ENCODE measurements at regions not wholly inside any gene's neighbourhood (a gene's known extent, or its start where the extent isn't known, plus 50 kb on each side); places are given as distances from the start of the nearest gene placed in this dataset.

GRCh38 chr12:107449891-107450290 is 235.7 kb upstream of the PWP1 start:
- Mint-ChIP-seq H3K4me1 (no peaks in the 10 kb centered on the region), H3K9me3 (peaks cover 6% of the 10 kb centered on the region), H3K27me3 (no peaks in the 10 kb centered on the region), H3K4me3 (no peak overlapping the region), H3K36me3 (peaks cover 11% of the 10 kb centered on the region), H3K27ac (no peak overlapping the region)
- POLR2A ChIA-PET = no interaction called here
- DNase-seq (no peak), ATAC-seq (ENCODE audit: low read depth) (no peak)

- H3K4me3 Mint-ChIP-seq = no peak overlapping the region
- no peaks in the 10 kb centered on the region for H3K27me3 Mint-ChIP-seq
- peaks cover 11% of the 10 kb centered on the region for H3K36me3 Mint-ChIP-seq
- POLR2A ChIA-PET = no interaction called here
- H3K9me3 Mint-ChIP-seq = peaks cover 6% of the 10 kb centered on the region
- no peaks in the 10 kb centered on the region for H3K4me1 Mint-ChIP-seq
- DNase-seq = no peak
- no peak for ATAC-seq (ENCODE audit: low read depth)
- no peak overlapping the region for H3K27ac Mint-ChIP-seq
Observed at GRCh38 chr12:107450541-107450940, 235.1 kb upstream of the PWP1 start.

GRCh38 chr12:107451246-107451645 is 234.4 kb upstream of the PWP1 start:
- no peak overlapping the region for H3K4me3 Mint-ChIP-seq
- H3K36me3 Mint-ChIP-seq = peaks cover 9% of the 10 kb centered on the region
- ATAC-seq (ENCODE audit: low read depth) (no peak), DNase-seq (no peak)
- H3K9me3 Mint-ChIP-seq = peaks cover 6% of the 10 kb centered on the region
- POLR2A ChIA-PET = no interaction called here
- no peaks in the 10 kb centered on the region for H3K4me1 Mint-ChIP-seq
- no peak overlapping the region for H3K27ac Mint-ChIP-seq
- no peaks in the 10 kb centered on the region for H3K27me3 Mint-ChIP-seq

GRCh38 chr12:107454109-107454830 is 231.3 kb upstream of the PWP1 start:
- Mint-ChIP-seq H3K27me3 (no peaks in the 10 kb centered on the region), H3K4me3 (no peak overlapping the region), H3K27ac (no peak overlapping the region), H3K9me3 (peaks cover 6% of the 10 kb centered on the region), H3K36me3 (peaks cover 7% of the 10 kb centered on the region), H3K4me1 (no peaks in the 10 kb centered on the region)
- ATAC-seq (ENCODE audit: low read depth) (no peak), DNase-seq (no peak)
- POLR2A ChIA-PET = no interaction called here

- Mint-ChIP-seq H3K27me3 (no peaks in the 10 kb centered on the region), H3K36me3 (no peaks in the 10 kb centered on the region), H3K9me3 (peaks cover 1% of the 10 kb centered on the region), H3K4me1 (no peaks in the 10 kb centered on the region), H3K4me3 (no peak overlapping the region), H3K27ac (no peak overlapping the region)
- DNase-seq (no peak), ATAC-seq (ENCODE audit: low read depth) (no peak)
- POLR2A ChIA-PET = interaction anchor here (0.7 kb wide), 1 partner anchor 140 kb away, joined by 4 read pairs; no protein-coding TSS in a partner anchor
Observed at GRCh38 chr12:107457362-107457935, 228.2 kb upstream of the PWP1 start.

GRCh38 chr12:107458163-107458562 is 227.4 kb upstream of the PWP1 start:
- no peak for DNase-seq
- Mint-ChIP-seq H3K4me1 (no peaks in the 10 kb centered on the region), H3K27ac (no peak overlapping the region), H3K9me3 (peaks cover 1% of the 10 kb centered on the region), H3K36me3 (no peaks in the 10 kb centered on the region), H3K4me3 (no peak overlapping the region), H3K27me3 (no peaks in the 10 kb centered on the region)
- POLR2A ChIA-PET = no interaction called here
- ATAC-seq (ENCODE audit: low read depth) = no peak

- no peak for ATAC-seq (ENCODE audit: low read depth)
- Mint-ChIP-seq H3K27me3 (no peaks in the 10 kb centered on the region), H3K4me1 (no peaks in the 10 kb centered on the region), H3K36me3 (no peaks in the 10 kb centered on the region), H3K27ac (no peak overlapping the region), H3K4me3 (no peak overlapping the region), H3K9me3 (peaks cover 1% of the 10 kb centered on the region)
- DNase-seq = no peak
- POLR2A ChIA-PET = no interaction called here
Observed at GRCh38 chr12:107458990-107459389, 226.6 kb upstream of the PWP1 start.

- POLR2A ChIA-PET = no interaction called here
- H3K4me1 Mint-ChIP-seq = no peaks in the 10 kb centered on the region
- ATAC-seq (ENCODE audit: low read depth) = no peak
- H3K36me3 Mint-ChIP-seq = no peaks in the 10 kb centered on the region
- H3K27ac Mint-ChIP-seq = no peak overlapping the region
- peaks cover 1% of the 10 kb centered on the region for H3K9me3 Mint-ChIP-seq
- H3K4me3 Mint-ChIP-seq = no peak overlapping the region
- DNase-seq = no peak
- no peaks in the 10 kb centered on the region for H3K27me3 Mint-ChIP-seq
Observed at GRCh38 chr12:107459641-107460040, 226.0 kb upstream of the PWP1 start.

- DNase-seq (no peak), ATAC-seq (ENCODE audit: low read depth) (no peak)
- no peak overlapping the region for H3K27ac Mint-ChIP-seq
- no peak overlapping the region for H3K4me3 Mint-ChIP-seq
- peaks cover 1% of the 10 kb centered on the region for H3K9me3 Mint-ChIP-seq
- no peaks in the 10 kb centered on the region for H3K27me3 Mint-ChIP-seq
- POLR2A ChIA-PET = no interaction called here
- no peaks in the 10 kb centered on the region for H3K36me3 Mint-ChIP-seq
- peaks cover 6% of the 10 kb centered on the region for H3K4me1 Mint-ChIP-seq
Observed at GRCh38 chr12:107461222-107461975, 224.2 kb upstream of the PWP1 start.

- peaks cover 8% of the 10 kb centered on the region for H3K4me1 Mint-ChIP-seq
- H3K9me3 Mint-ChIP-seq = peaks cover 1% of the 10 kb centered on the region
- no peak for DNase-seq
- H3K36me3 Mint-ChIP-seq = no peaks in the 10 kb centered on the region
- H3K27me3 Mint-ChIP-seq = no peaks in the 10 kb centered on the region
- H3K27ac Mint-ChIP-seq = no peak overlapping the region
- POLR2A ChIA-PET = no interaction called here
- ATAC-seq (ENCODE audit: low read depth) = no peak
- H3K4me3 Mint-ChIP-seq = no peak overlapping the region
Observed at GRCh38 chr12:107462428-107463332, 222.9 kb upstream of the PWP1 start.

- Mint-ChIP-seq H3K4me3 (no peak overlapping the region), H3K36me3 (no peaks in the 10 kb centered on the region), H3K27me3 (no peaks in the 10 kb centered on the region), H3K9me3 (peaks cover 1% of the 10 kb centered on the region), H3K4me1 (peaks cover 23% of the 10 kb centered on the region), H3K27ac (no peak overlapping the region)
- ATAC-seq (ENCODE audit: low read depth) = no peak
- POLR2A ChIA-PET = no interaction called here
- no peak for DNase-seq
Observed at GRCh38 chr12:107464644-107465043, 221.0 kb upstream of the PWP1 start.

GRCh38 chr12:107465625-107466024 is 220.0 kb upstream of the PWP1 start:
- H3K4me3 Mint-ChIP-seq = no peak overlapping the region
- POLR2A ChIA-PET = no interaction called here
- H3K36me3 Mint-ChIP-seq = no peaks in the 10 kb centered on the region
- H3K27me3 Mint-ChIP-seq = no peaks in the 10 kb centered on the region
- ATAC-seq (ENCODE audit: low read depth) = no peak
- peaks cover 1% of the 10 kb centered on the region for H3K9me3 Mint-ChIP-seq
- H3K27ac Mint-ChIP-seq = no peak overlapping the region
- peaks cover 25% of the 10 kb centered on the region for H3K4me1 Mint-ChIP-seq
- no peak for DNase-seq

GRCh38 chr12:107467716-107468115 is 217.9 kb upstream of the PWP1 start:
- H3K9me3 Mint-ChIP-seq = no peaks in the 10 kb centered on the region
- H3K4me1 Mint-ChIP-seq = peaks cover 25% of the 10 kb centered on the region
- no peak overlapping the region for H3K4me3 Mint-ChIP-seq
- no peak for ATAC-seq (ENCODE audit: low read depth)
- no peak for DNase-seq
- no peaks in the 10 kb centered on the region for H3K27me3 Mint-ChIP-seq
- POLR2A ChIA-PET = interaction anchor here (1.3 kb wide), 1 partner anchor 67 kb away, joined by 3 read pairs; no protein-coding TSS in a partner anchor
- no peak overlapping the region for H3K27ac Mint-ChIP-seq
- no peaks in the 10 kb centered on the region for H3K36me3 Mint-ChIP-seq

Measured in activated naive CD8-positive, alpha-beta T cell treated with anti-CD3 and anti-CD28 coated beads, Interleukin-2, amount 10 ng/mL, durations not matched to agents 7 days and 5 days (primary cell).